Esophagus muscularis mucosa (tissue), 4 donors: ENCODE measurements at regions not wholly inside any gene's neighbourhood (a gene's known extent, or its start where the extent isn't known, plus 50 kb on each side); places are given as distances from the start of the nearest gene placed in this dataset.

Experiments
- EP300 ChIP-seq: sonication (generic); formaldehyde crosslinking; IDR thresholded peaks from one replicate; pipeline ENCODE4 v1.6.1; 2017; ENCODE audit warnings: antibody characterized with exemption
- POLR2A ChIP-seq: fragments of 450-650 bp; IDR thresholded peaks from one replicate; pipeline ENCODE4 v1.6.1; 2017; ENCODE audit warnings: antibody characterized with exemption, moderate library complexity, mild to moderate bottlenecking, low read depth
- POLR2AphosphoS5 ChIP-seq, 2 donors: sonication (generic); formaldehyde crosslinking; IDR thresholded peaks; one replicate each; pipeline ENCODE4 v1.6.1; 2017; ENCODE audit warnings: antibody characterized with exemption in 2 of 2
- TF ChIP-seq, protein P1 (sequence below), 3 experiments: fragments of 200-600 bp in 2 of 3; fragments of 450-650 bp in 1 of 3; sonication (generic) in 2 of 3; IDR thresholded peaks; one replicate each; pipeline ENCODE4 v1.5.1; 2017 to 2019; ENCODE audit warnings: antibody characterized with exemption in 3 of 3, mild to moderate bottlenecking in 2 of 3, moderate library complexity in 1 of 3

DNA sequence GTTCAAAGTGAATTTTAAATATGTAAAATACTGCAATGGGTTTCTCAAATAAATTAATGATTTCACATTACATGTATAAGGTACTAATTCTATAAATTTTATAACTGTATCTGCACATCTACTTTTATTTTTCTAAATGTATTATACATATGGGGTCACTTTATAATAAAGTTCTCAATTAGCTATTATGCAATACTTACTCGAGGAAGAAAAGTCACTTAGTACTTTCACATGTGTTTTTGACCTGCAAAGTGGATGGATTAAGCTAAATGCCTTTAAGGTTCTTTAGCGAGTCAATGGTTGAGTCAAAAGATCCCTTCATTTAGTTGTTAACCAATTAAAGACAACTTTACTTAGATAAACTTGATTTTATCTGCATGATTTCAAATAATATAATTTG lies 437.8 kb downstream of the ANKRD7 start:
- TF ChIP-seq, protein P1, sequence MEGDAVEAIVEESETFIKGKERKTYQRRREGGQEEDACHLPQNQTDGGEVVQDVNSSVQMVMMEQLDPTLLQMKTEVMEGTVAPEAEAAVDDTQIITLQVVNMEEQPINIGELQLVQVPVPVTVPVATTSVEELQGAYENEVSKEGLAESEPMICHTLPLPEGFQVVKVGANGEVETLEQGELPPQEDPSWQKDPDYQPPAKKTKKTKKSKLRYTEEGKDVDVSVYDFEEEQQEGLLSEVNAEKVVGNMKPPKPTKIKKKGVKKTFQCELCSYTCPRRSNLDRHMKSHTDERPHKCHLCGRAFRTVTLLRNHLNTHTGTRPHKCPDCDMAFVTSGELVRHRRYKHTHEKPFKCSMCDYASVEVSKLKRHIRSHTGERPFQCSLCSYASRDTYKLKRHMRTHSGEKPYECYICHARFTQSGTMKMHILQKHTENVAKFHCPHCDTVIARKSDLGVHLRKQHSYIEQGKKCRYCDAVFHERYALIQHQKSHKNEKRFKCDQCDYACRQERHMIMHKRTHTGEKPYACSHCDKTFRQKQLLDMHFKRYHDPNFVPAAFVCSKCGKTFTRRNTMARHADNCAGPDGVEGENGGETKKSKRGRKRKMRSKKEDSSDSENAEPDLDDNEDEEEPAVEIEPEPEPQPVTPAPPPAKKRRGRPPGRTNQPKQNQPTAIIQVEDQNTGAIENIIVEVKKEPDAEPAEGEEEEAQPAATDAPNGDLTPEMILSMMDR (IDR thresholded peaks at IDR 0.05), result no peak
- TF ChIP-seq POLR2A, result no peak
- TF ChIP-seq POLR2AphosphoS5 (IDR thresholded peaks at IDR 0.05), result no peak
- TF ChIP-seq EP300, result no peak
